Motor neuron (in vitro differentiated cells): ENCODE measurements at regions not wholly inside any gene's neighbourhood (a gene's known extent, or its start where the extent isn't known, plus 50 kb on each side); places are given as distances from the start of the nearest gene placed in this dataset.
"Not testable (repeated sequence)": the region's sequence is repeated elsewhere in the genome, so short reads cannot be mapped to it uniquely, and the experiment has no call there.

ENCODE experiments used
- ATAC-seq, 8 experiments: fragments of 200-7000 bp; cut with Tn5 transposase; replicated peaks in 6 of 8; 2 replicates each; pipeline ENCODE4 v1.8.0; 2021; ENCODE audit warnings: mild to moderate bottlenecking in 8 of 8, moderate library complexity in 8 of 8
- H3K27ac ChIP-seq, 2 donors: fragments of 250-450 bp; sonication (Bioruptor Pico); 2 replicates each; pipeline ENCODE4 v1.9.0; 2021; ENCODE audit warnings: antibody characterized with exemption in 2 of 2, mild to moderate bottlenecking in 2 of 2, moderate library complexity in 1 of 2
- H3K4me1 ChIP-seq, 2 donors: fragments of 250-450 bp; sonication (Bioruptor Pico); replicated peaks in 1 of 2; 2 replicates each; pipeline ENCODE4 v1.6.1; 2021; ENCODE audit warnings: antibody characterized with exemption in 2 of 2, mild to moderate bottlenecking in 2 of 2, moderate library complexity in 1 of 2
- H3K4me3 ChIP-seq, 5 donors: fragments of 250-450 bp; sonication (Bioruptor Pico); 2 replicates each; pipeline ENCODE4 v1.9.0; 2021; ENCODE audit warnings: antibody characterized with exemption in 5 of 5, mild to moderate bottlenecking in 5 of 5, moderate library complexity in 4 of 5
- WGBS, 10 experiments: fragments of 450-650 bp; shearing (Covaris generic); methylation state at CpG; one replicate each; pipeline ENCODE4 v1.0.0; 2022; 5-methylcytosine and 5-hydroxymethylcytosine counted together
- in situ Hi-C, 9 experiments: fragments of 400-800 bp; cut with MboI; loops; one replicate each; pipeline ENCODE4 v1.15.0; 2021; ENCODE audit warnings: low sequenced_read_pairs in 9 of 9, low pct_unique_long_range_greater_than_20kb in 2 of 9; ENCODE audit not compliant: unreplicated experiment in 9 of 9

- Histone ChIP-seq H3K4me1 (peaks cover 0 to 6% of the 10 kb centered on the region in 2 donors), H3K27ac (no peak overlapping the region), H3K4me3 (no peak overlapping the region)
- no peak for ATAC-seq
- WGBS, 10 experiments, result 36 to 100% (median 86%) methylated on average over 1 to 4 of the region's 6 CpGs; no CpG with 5 or more reads in 1 of the 10 experiments
- in situ Hi-C loops, result no loop called here
These were observed 293.7 kb upstream of the GADL1 start for GRCh38 chr3:31188112-31188511.

- 30 to 100% (median 50%) methylated on average over 1 of the region's 1 CpG; no CpG with 5 or more reads in 4 of the 10 experiments for WGBS, 10 experiments
- H3K27ac ChIP-seq, result no peak overlapping the region
- no peak for ATAC-seq
- H3K4me1 ChIP-seq, result peaks cover 0 to 6% of the 10 kb centered on the region in 2 donors
- in situ Hi-C loops, result no loop called here
- no peak overlapping the region for H3K4me3 ChIP-seq
These were observed 294.9 kb upstream of the GADL1 start for GRCh38 chr3:31189330-31189729.

- Histone ChIP-seq H3K4me1 (peaks cover 0 to 6% of the 10 kb centered on the region in 2 donors), H3K4me3 (no peak overlapping the region), H3K27ac (no peak overlapping the region)
- in situ Hi-C loops, result no loop called here
- no peak for ATAC-seq
These were observed 295.5 kb upstream of the GADL1 start for GRCh38 chr3:31189971-31190370.

- 80 to 100% (median 100%) methylated on average over 1 to 2 of the region's 6 CpGs; no CpG with 5 or more reads in 5 of the 10 experiments for WGBS, 10 experiments
- in situ Hi-C loops, result no loop called here
- ATAC-seq, result no peak
- Histone ChIP-seq H3K4me3 (no peak overlapping the region), H3K4me1 (no peaks in the 10 kb centered on the region), H3K27ac (no peak overlapping the region)
These were observed 296.9 kb upstream of the GADL1 start for GRCh38 chr3:31191354-31191753.

GRCh38 chr3:31193429-31193828, 299.0 kb upstream of the GADL1 start:
- WGBS, 10 experiments, result 60 to 100% (median 90%) methylated on average over 1 to 2 of the region's 2 CpGs; no CpG with 5 or more reads in 3 of the 10 experiments
- no peak for ATAC-seq
- Histone ChIP-seq H3K4me3 (no peak overlapping the region), H3K4me1 (no peaks in the 10 kb centered on the region), H3K27ac (no peak overlapping the region)
- in situ Hi-C loops, result no loop called here

GRCh38 chr3:31193871-31194270, 299.4 kb upstream of the GADL1 start:
- in situ Hi-C loops, result no loop called here

GRCh38 chr3:31196261-31196660, 301.8 kb upstream of the GADL1 start:
- H3K4me1 ChIP-seq, result no peaks in the 10 kb centered on the region
- no peak overlapping the region for H3K4me3 ChIP-seq
- ATAC-seq, result no peak
- in situ Hi-C loops, result no loop called here
- H3K27ac ChIP-seq, result no peak overlapping the region

More at GRCh38 chr3:31193871-31194270, 299.4 kb upstream of the GADL1 start:
- peak in 4 of 8 experiments; percentile 12 to 39 (median 26) for ATAC-seq
- no peak overlapping the region for H3K4me3 ChIP-seq
- WGBS, 10 experiments, result 83 to 100% (median 100%) methylated on average over 1 of the region's 1 CpG; no CpG with 5 or more reads in 4 of the 10 experiments
- no peaks in the 10 kb centered on the region for H3K4me1 ChIP-seq
- H3K27ac ChIP-seq, result no peak overlapping the region

GRCh38 chr3:31196881-31197364, 302.5 kb upstream of the GADL1 start:
- ATAC-seq, result peak in 5 of 8 experiments; percentile 24 to 96 (median 89)

GRCh38 chr3:31197941-31198340, 303.5 kb upstream of the GADL1 start:
- ATAC-seq, result no peak

More at GRCh38 chr3:31196881-31197364, 302.5 kb upstream of the GADL1 start:
- H3K27ac ChIP-seq, result no peak overlapping the region
- WGBS, 10 experiments, result 0 to 88% (median 58%) methylated on average over 2 to 7 of the region's 7 CpGs; no CpG with 5 or more reads in 1 of the 10 experiments
- no peak overlapping the region for H3K4me3 ChIP-seq
- in situ Hi-C loops, result no loop called here
- no peaks in the 10 kb centered on the region for H3K4me1 ChIP-seq

GRCh38 chr3:31198890-31199289, 304.4 kb upstream of the GADL1 start:
- H3K4me3 ChIP-seq, result no peak overlapping the region
- no peaks in the 10 kb centered on the region for H3K4me1 ChIP-seq
- no peak overlapping the region for H3K27ac ChIP-seq
- no peak for ATAC-seq
- in situ Hi-C loops, result no loop called here

More at GRCh38 chr3:31197941-31198340, 303.5 kb upstream of the GADL1 start:
- no peaks in the 10 kb centered on the region for H3K4me1 ChIP-seq
- no peak overlapping the region for H3K4me3 ChIP-seq
- in situ Hi-C loops, result no loop called here
- no peak overlapping the region for H3K27ac ChIP-seq
- WGBS, 10 experiments, result 21 to 100% (median 90%) methylated on average over 1 to 2 of the region's 2 CpGs; no CpG with 5 or more reads in 3 of the 10 experiments

- in situ Hi-C loops, result no loop called here
- H3K27ac ChIP-seq, result no peak overlapping the region
- H3K4me3 ChIP-seq, result no peak overlapping the region
- no peaks in the 10 kb centered on the region for H3K4me1 ChIP-seq
- WGBS, 10 experiments, result 57 to 100% (median 91%) methylated on average over 1 to 4 of the region's 5 CpGs; no CpG with 5 or more reads in 1 of the 10 experiments
- no peak for ATAC-seq
These were observed 309.7 kb upstream of the GADL1 start for GRCh38 chr3:31203960-31204795.

- in situ Hi-C loops, H3K27ac ChIP-seq, ATAC-seq, H3K4me3 ChIP-seq, H3K4me1 ChIP-seq: not testable (repeated sequence)
- WGBS, 10 experiments, result 79 to 100% (median 94%) methylated on average over 1 to 4 of the region's 4 CpGs; no CpG with 5 or more reads in 2 of the 10 experiments
These were observed 310.3 kb upstream of the GADL1 start for GRCh38 chr3:31204796-31205056.

- Histone ChIP-seq H3K27ac (no peak overlapping the region), H3K4me1 (no peaks in the 10 kb centered on the region), H3K4me3 (no peak overlapping the region)
- peak in 1 of 8 experiments; percentile 38 for ATAC-seq
- 59 to 100% (median 89%) methylated on average over 1 to 5 of the region's 5 CpGs; no CpG with 5 or more reads in 1 of the 10 experiments for WGBS, 10 experiments
- in situ Hi-C loops, result no loop called here
These were observed 315.7 kb upstream of the GADL1 start for GRCh38 chr3:31210068-31210645.
